IPS-NIHi11 (cell line): ENCODE measurements at regions not wholly inside any gene's neighbourhood (a gene's known extent, or its start where the extent isn't known, plus 50 kb on each side); places are given as distances from the start of the nearest gene placed in this dataset.
"Not testable (repeated sequence)": the region's sequence is repeated elsewhere in the genome, so short reads cannot be mapped to it uniquely, and the experiment has no call there.

ENCODE experiments used
- DNase-seq: peaks from one replicate; pipeline ENCODE4 v3.0.0; 2012; ENCODE audit warnings: mixed read lengths, low spot score

DNA sequence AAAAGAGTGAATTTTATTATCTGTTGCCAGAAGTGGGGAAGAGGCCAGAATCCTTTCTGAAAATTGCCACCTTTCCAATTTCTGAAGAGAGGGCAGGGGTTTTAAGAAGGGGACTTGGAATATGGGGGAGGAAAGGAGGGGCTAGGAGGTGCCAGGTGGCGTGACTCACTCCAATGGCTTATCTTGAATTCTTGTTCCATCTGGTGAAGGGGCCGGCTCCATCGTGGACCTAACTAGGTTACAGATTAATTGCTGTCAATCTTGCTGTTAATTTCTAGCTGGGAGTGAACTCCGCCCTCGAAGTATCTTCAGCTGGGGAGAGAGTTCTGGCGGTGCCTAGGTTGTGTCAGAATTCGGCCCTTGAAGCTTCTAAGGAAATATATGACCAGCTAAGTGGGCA lies 138.7 kb downstream of the YTHDC2 start:
- DNase-seq = no peak

DNA sequence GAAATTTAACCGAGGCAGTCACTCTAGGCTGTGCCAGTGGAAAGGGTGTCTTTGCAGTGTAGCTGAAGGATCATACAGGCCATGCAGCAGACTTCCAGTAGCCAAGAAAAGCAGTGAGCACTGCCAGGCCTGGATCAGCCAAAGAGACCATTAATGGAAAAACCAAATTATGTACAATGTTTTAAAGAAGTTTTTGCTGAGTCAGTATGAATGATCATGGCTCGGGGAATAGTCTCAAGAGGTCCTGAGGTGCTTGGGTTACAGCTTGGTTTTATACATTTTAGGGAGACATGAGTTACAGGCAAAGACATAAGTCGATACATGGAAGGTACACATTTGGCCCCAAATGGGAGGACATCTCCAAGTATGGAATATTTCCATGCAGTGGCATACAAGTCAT lies 141.3 kb downstream of the YTHDC2 start:
- DNase-seq = no peak

- DNase-seq = no peak
Measured at GRCh38 chr5:113660206-113660605, 146.7 kb downstream of the YTHDC2 start.

GRCh38 chr5:113660706-113661250 lies 147.3 kb downstream of the YTHDC2 start:
- DNase-seq = no peak

GRCh38 chr5:113663879-113664541 lies 150.5 kb downstream of the YTHDC2 start:
- peak; percentile 45 for DNase-seq

GRCh38 chr5:113673041-113673440 lies 159.5 kb downstream of the YTHDC2 start:
- no peak for DNase-seq

GRCh38 chr5:113675166-113675565 lies 161.7 kb downstream of the YTHDC2 start:
- no peak for DNase-seq

- no peak for DNase-seq
Measured at GRCh38 chr5:113678202-113678601, 164.7 kb downstream of the YTHDC2 start.

DNA sequence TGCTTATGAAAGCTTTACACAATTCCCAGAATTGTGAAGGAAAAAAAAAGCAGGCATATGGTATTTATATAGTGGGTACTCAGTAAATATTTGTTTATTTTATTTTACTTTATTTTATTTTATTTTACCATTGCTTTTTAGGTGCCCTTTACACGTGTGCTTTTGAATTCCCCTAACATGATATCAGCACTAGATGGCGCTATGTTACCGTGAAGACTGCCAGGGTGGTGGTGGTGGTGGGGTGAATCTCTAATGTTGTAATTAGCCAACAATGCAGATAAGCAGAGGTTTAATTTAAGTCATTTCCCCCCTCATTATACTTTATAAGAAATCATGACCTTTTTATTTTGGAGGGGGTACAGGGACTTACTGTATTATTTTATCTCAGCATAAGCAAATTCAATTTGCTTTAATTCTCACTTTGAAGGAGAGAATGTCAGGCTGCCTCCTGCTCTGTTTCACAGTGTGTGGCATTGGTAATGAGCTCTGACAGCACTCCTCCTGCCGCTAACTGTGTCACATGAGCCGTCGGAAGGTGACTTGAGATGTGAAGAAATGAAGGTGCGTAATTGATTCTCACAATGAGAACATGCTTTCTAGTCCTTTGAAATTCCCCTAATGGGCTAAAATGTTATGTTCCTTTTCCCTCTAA lies 165.6 kb downstream of the YTHDC2 start:
- peak; percentile 67 for DNase-seq

DNA sequence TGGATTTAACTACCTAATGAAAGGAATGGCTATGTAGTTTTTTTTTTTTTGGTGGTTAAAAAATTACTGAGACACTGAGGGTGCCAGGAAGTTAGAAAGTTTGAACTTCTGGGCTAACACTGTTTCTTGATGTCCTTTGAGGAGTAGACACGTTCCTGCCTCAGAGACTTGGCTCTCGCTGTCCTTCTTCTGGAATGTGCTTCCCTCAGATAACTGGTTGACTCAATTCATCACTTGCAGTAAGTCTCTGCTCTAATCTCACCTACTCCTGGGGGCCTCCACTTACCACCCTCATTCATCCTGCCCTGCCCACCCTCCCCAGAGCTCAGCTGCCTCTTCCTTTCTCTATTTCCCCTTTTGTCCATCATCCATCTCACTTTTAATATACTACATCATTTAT lies 167.0 kb downstream of the YTHDC2 start:
- DNase-seq = no peak

DNA sequence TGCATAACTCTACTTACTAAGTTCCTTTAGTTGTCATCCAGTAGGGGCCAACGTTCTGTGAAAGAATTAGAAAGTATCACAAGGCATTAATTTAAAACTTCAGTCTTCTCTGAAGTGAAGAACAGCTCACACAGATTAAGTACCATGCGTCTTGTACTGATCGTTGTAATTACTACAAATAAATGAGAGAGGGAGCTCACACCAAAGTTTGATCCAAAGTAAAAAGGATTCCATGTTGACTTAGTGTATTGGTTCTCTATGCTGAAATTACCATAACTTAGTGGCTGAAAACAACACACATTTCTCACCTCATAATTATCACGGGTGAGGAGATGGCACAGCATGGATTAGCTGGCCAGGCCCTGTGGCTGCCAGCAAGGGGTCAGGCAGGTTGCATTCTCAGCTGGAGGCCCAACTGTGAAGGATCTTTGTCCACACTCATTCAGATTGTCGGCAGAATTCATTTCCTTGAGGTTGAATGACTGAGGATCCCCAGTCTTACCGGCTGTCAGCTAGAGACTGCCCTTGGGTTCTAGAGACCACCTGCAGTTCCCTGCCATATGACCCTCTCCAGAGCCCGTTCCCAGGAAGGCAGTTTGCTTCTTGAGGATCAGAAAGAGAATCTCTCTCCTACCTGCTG lies 169.1 kb downstream of the YTHDC2 start:
- no peak for DNase-seq

GRCh38 chr5:113683211-113683610 lies 169.7 kb downstream of the YTHDC2 start:
- no peak for DNase-seq

GRCh38 chr5:113686599-113686998 lies 173.1 kb downstream of the YTHDC2 start:
- DNase-seq = no peak

GRCh38 chr5:113689647-113690046 lies 176.2 kb downstream of the YTHDC2 start:
- no peak for DNase-seq

- peak; percentile 26 for DNase-seq
Measured at GRCh38 chr5:113692466-113692865, 179.0 kb downstream of the YTHDC2 start.

- peak; percentile 46 for DNase-seq
Measured at GRCh38 chr5:113692891-113693457, 179.5 kb downstream of the YTHDC2 start.

DNA sequence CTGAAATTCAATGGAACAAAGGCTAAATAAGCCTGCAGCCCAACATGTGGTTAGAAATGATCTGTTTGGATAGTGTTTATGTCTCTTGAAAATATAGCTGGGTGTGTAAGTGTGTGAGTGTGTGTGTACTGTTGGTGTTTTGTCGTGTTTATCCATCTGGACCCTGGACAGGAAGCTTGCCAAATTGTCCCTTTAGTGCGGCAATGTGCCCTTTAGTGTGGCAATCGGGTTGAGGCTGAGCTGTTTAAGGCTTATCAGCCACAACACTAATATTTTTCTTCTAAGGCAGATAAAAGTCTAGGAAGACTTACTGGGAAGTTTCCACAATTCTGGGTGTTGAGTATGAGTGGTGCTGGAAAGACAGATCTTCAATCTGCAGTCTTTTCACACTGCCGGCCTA lies 180.2 kb downstream of the YTHDC2 start:
- DNase-seq = no peak

DNA sequence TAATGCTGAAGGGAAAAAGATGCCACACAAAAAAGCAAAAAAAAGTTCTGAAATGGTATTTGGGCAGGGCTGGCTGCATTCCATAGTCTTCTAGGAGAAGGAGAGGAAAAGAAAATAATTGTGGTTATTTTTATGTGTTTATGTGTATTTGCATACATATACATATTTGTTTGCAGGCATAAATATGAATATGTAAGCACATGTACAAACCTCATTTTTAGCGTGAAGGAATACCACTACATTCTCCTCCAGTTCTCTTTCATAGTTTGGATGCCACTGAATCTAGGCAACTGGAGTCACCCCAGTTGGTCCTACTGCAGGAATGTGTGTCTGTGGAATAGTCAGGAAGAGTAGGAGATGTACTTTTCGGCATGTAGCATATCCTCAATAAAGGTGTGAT lies 181.1 kb downstream of the YTHDC2 start:
- DNase-seq = no peak

- no peak for DNase-seq
Measured at GRCh38 chr5:113703266-113703665, 189.8 kb downstream of the YTHDC2 start.

DNA sequence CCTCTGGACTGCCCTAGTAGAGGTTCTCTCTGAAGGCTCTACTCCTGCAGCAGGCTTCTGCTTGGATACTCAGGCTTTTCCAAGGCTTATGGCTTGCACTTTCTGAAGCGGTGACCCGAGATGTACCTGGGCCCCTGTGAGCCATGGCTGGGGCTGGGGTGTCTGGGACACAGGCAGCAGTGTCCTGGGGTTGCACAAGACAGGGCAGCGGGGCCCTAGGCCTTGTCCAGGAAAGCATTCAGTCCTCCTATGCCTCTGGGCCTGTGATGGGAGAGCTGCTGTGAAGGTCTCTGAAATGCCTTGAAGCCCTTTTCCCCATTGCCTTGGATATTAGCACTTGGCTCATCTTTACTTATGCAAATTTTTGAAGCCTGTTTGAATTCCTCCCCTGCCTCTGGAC lies 192.2 kb downstream of the YTHDC2 start:
- no peak for DNase-seq

- no peak for DNase-seq
Measured at GRCh38 chr5:113713051-113713450, 199.6 kb downstream of the YTHDC2 start.

- DNase-seq = not testable (repeated sequence)
Measured at GRCh38 chr5:113715921-113716320, 202.4 kb downstream of the YTHDC2 start.

- DNase-seq = no peak
Measured at GRCh38 chr5:113719549-113719948, 206.1 kb downstream of the YTHDC2 start.
